GM19395 (cell line): ENCODE measurements at regions not wholly inside any gene's neighbourhood (a gene's known extent, or its start where the extent isn't known, plus 50 kb on each side); places are given as distances from the start of the nearest gene placed in this dataset.
"Not testable (repeated sequence)": the region's sequence is repeated elsewhere in the genome, so short reads cannot be mapped to it uniquely, and the experiment has no call there.

Experiments
- ATAC-seq: cut with Tn5 transposase; IDR thresholded peaks from one replicate; pipeline ENCODE4 v1.9.1; 2021; ENCODE audit warnings: mild to moderate bottlenecking, moderate library complexity; ENCODE audit not compliant: unreplicated experiment

- ATAC-seq = no peak
Observed at GRCh38 chr1:191699343-191699742, 458.9 kb upstream of the RGS18 start.

GRCh38 chr1:191700922-191701321 lies 457.3 kb upstream of the RGS18 start:
- ATAC-seq = no peak

GRCh38 chr1:191702124-191702523 lies 456.1 kb upstream of the RGS18 start:
- ATAC-seq = no peak

GRCh38 chr1:191707288-191707687 lies 451.0 kb upstream of the RGS18 start:
- no peak for ATAC-seq

- no peak for ATAC-seq
Observed at GRCh38 chr1:191709215-191709614, 449.0 kb upstream of the RGS18 start.

- no peak for ATAC-seq
Observed at GRCh38 chr1:191711961-191712360, 446.3 kb upstream of the RGS18 start.

- ATAC-seq = no peak
Observed at GRCh38 chr1:191714845-191715244, 443.4 kb upstream of the RGS18 start.

- ATAC-seq = no peak
Observed at GRCh38 chr1:191729742-191730141, 428.5 kb upstream of the RGS18 start.

GRCh38 chr1:191731608-191732302 lies 426.5 kb upstream of the RGS18 start:
- not testable (repeated sequence) for ATAC-seq

GRCh38 chr1:191734321-191734720 lies 423.9 kb upstream of the RGS18 start:
- no peak for ATAC-seq

- ATAC-seq = no peak
Observed at GRCh38 chr1:191739544-191739943, 418.7 kb upstream of the RGS18 start.

- ATAC-seq = no peak
Observed at GRCh38 chr1:191752342-191752741, 405.9 kb upstream of the RGS18 start.

GRCh38 chr1:191760016-191760415 lies 398.2 kb upstream of the RGS18 start:
- no peak for ATAC-seq

- ATAC-seq = no peak
Observed at GRCh38 chr1:191788551-191788950, 369.7 kb upstream of the RGS18 start.

GRCh38 chr1:191798178-191798577 lies 360.1 kb upstream of the RGS18 start:
- no peak for ATAC-seq

GRCh38 chr1:191804311-191804710 lies 354.0 kb upstream of the RGS18 start:
- no peak for ATAC-seq

- not testable (repeated sequence) for ATAC-seq
Observed at GRCh38 chr1:191813593-191813992, 344.7 kb upstream of the RGS18 start.

- ATAC-seq = no peak
Observed at GRCh38 chr1:191818198-191818597, 340.1 kb upstream of the RGS18 start.

- ATAC-seq = no peak
Observed at GRCh38 chr1:191831572-191831971, 326.7 kb upstream of the RGS18 start.

GRCh38 chr1:191839891-191840290 lies 318.4 kb upstream of the RGS18 start:
- no peak for ATAC-seq

GRCh38 chr1:191851799-191852595 lies 306.3 kb upstream of the RGS18 start:
- no peak for ATAC-seq

GRCh38 chr1:191852907-191853306 lies 305.4 kb upstream of the RGS18 start:
- no peak for ATAC-seq
